Stimulated activated naive CD4-positive, alpha-beta T cell (primary cell): ENCODE measurements at regions not wholly inside any gene's neighbourhood (a gene's known extent, or its start where the extent isn't known, plus 50 kb on each side); places are given as distances from the start of the nearest gene placed in this dataset.

Experiments used
- DNase-seq, 6 experiments: peaks; one replicate each; lab custom pipeline; 2025; lab: John Stamatoyannopoulos, UW

DNA sequence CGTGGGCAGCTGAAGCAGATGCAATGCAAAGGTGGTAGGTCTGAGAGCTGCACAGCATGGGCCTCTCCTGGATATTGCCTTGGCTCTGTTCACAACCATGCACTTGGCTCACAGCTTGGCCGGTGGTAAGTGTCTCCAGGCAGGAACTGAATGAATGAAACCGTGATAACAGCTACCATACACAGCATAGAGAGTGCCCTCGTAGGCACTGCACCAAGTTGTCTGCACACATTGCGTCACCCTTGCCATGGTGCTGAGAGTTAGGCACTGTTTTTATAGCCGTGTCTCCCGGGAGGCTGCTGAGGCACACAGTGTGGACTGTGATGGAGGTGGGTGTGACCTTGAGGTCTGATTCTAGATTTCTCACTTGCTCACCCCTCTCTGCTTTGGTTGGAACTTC, 157.6 kb upstream of the VASH1 start:
- no peak for DNase-seq

DNA sequence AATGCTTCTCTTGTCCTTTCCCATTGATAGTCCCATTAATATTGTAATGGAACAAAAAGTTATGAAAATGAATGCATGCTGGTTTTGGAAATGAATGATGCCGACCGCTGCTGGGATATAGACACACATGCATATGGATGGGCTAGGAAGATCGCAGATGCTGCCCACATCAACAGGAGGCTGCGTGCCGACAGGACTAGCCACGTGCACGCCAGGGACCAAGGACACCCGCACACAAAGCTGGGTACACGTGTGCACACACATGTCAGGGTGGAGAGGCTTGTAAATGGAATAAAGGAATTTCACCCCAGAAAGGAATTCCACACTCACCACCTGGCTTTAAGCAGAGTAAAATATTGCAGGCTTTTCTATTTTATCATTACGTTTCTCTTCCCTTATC, 153.8 kb upstream of the VASH1 start:
- DNase-seq: no peak

DNA sequence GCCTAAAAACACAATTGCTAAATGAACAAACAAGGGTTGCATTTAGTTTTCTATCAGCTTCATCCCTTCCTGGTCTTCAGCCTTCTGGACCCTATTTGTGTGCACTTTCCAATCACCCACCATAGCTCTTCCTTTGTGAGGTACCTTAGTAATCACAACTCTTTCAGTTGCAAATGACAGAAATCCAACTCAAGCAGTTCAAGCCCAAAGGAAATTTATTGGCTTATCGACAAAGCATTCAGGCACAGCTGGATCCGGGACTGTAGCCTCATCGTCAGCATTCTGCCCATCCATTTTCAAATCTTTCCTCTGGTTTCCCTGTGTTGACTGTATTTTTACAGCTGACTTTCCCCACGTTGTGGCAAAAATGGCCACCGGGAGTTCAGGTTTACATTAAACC, 148.6 kb upstream of the VASH1 start:
- no peak for DNase-seq

DNA sequence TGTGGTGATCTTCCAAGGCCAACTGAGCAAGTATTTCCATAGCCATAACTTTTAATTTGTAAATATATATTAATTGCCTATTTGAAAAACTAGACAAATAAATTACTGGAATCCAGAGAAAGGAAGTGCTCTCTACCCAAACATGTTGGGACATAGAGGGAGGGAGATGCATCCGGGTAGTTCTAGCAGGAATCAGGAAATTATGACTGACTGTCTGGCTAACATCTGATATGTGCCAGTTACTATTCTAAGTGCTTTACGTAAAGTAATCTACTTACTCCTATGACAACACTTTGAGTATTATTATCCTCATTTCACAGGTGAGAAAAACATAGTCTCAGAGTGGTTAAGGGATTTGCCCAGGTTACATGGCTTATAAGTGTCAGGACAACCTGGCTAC, 147.7 kb upstream of the VASH1 start:
- no peak for DNase-seq

DNA sequence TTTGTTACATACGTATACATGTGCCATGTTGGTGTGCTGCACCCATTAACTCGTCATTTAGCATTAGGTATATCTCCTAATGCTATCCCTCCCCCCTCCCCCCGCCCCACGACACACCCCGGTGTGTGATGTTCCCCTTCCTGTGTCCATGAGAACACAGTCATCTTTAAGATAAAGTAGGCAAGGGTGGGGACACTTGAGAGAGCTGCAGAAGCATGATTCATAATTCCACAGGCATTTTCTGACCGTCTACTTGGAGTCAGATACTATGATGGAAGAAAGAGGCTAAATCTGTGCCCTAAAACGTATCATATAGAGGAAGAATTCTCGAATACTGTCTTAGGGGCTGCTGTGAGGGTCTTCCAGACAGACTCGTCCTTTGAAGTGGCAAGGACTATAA, 145.9 kb upstream of the VASH1 start:
- DNase-seq: no peak

DNA sequence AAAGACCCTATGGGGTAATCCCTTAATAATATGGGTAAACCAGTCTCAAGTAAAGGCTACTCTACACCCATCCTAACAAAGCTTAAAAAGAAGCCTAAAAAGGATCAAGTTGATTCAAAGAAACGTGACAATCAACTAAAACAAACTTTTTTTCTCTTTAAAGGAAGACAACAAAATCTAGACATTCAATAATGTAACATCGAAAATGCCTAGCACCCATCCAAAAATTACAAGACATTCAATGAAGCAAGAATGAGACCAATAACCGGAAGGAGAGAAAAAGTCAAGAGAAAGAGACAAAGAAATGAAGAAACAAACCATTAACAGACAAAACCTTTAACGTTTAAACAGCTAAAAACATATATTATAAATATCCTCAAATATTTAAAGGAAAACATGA, 143.8 kb upstream of the VASH1 start:
- DNase-seq: no peak

DNA sequence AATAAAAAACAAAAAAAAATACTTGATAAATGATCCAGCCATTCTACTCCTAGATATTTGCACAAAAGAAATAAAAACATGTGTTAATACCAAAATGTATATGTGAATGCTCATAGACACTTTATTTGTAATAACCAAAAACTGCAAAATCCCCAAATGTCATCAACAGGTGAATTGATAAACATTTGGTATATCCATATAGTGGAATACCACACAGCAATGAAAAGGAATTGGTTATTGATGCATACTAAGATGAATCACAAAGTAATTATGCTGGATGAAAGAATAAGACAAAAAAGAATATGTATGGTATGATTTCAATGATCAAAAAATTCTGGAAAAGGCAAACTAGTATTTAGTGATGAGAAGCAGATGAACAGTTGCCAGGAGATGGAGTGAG, 124.7 kb upstream of the VASH1 start:
- DNase-seq: no peak

DNA sequence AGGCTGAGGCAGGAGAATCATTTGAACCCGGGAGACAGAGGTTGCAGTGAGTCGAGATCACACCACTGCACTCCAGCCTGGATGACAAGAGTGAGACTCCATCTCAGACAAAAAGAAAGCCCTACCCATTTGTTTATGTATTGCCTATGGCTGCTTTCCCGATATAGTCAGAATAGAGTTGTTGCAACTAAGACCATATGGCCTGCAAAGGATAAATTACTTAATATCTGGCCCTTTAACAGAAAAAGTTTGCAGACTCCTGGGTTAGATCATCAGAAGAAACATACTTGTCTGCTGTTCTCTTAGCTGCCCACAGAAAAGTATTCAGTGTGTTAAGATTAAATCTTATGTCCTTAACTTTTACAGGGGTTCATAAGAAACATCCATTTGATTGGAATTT, 122.4 kb upstream of the VASH1 start:
- no peak for DNase-seq

DNA sequence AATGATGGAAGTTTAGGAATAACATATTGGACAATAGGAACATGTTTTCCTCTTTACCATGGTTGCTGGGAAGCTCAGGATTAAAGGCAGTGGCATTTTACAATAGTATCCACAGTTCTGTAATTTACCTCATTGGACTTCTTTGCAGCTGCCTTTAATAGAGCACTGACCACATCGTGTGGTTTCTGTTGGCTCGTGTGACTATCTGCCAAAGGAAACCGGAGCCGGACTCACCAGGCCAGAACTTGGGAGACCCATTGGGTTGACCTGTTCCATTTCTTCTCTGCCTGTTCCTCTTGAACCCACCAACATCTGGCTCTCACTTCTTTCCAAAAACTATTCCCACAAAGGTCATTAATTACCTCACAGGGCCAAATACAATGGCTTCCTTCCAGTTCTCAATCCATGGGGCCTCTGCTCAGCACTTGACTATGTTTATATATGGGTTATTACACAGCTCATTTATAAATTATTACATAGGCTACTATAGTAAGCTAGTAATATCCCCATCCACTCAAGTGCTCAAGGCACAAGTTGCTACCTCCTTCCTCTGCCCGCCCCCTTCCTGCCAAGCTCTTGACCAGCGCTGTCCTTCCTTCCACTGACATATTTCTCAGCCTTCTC, 121.5 kb upstream of the VASH1 start:
- DNase-seq: no peak

DNA sequence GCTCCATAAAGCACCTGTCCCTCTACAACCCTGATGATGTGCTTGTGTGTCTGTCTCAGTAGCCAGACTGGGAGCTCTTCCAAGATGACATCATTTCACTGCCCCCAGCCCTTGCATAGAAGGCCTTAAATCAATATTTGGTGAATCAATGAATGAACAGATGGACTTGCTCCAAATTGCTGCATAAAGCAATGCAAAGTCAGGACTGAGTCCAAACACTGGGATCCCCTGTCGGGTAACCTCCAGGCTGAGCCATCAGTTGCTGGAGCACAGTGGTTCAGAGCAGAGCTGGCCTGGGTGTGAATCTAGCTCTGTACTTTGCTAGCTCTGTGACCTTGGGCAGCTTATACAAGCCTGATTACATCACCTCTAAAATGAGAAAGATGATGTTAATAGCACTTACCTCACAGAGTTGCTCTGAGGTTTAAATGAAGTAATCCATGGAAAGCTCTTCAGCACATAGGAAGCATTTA, 120.3 kb upstream of the VASH1 start:
- no peak for DNase-seq

DNA sequence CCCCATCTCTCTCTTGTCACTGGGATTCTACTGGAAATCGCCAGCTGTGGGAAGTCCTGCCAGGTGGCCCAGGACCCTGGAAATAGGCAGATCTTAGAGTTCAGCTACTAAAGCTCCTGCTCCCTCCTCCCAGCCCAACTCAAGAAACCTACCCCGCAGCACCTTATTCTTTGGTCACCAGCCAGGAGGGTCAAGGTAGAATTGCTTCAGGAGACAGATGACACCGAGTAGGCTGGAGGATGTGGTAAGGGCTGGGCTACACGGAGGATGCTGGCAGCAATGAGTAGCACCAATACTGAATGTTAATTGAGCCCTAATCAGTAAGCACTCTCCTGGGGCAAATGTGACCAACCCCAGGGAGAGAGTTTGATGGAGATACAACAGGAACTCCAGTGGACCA, 119.7 kb upstream of the VASH1 start:
- DNase-seq: no peak

DNA sequence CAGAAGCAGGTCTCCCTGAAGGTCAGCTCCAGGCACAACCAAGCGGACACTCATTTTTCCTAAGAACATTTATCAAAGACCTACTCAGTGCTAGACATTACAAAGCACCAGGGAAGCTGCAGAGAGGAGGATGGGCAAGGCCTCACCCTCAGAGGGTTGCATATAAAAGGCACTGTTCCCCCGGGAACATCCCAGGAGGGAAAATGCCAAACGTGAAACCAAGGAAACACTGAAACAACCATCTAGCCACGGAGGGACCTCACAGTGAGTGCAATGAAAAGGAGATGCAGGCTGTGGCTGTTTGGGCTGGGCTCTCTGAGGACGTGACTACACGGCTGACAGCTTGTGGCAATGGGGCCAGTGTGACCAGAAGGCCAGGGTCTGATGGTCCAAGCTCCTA, 117.4 kb upstream of the VASH1 start:
- DNase-seq: no peak

DNA sequence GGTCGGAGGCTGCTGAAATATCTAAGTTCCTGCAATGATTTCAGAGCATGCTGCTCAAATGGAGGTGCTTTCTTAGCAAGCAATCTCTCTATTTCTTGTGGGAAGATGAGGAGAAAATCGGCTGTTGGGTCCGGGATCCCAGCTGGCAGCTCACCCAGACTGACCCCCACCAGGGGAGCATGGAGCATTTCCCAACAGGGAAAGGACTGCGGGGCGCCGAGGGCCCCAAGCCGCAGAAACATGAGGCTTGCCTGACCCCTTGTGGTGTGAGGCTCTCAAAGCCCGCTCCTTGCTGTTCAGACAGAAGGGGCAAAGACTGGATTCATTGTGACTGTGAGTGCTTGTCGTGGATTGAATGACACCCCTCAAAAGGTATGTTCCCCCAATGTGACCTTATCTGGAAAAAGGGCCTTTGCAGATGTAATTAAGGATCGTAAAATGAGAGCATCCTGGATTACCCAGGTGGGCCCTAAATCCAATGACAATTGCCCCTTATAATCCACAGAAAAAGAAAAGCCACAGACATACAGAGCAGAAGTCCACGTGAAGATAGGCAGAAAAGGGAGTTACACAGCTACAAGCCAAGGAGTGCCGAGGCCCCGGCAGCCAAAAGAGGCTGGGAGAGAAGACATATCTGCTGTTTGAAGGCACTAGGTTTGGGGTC, 116.3 kb upstream of the VASH1 start:
- DNase-seq: no peak

DNA sequence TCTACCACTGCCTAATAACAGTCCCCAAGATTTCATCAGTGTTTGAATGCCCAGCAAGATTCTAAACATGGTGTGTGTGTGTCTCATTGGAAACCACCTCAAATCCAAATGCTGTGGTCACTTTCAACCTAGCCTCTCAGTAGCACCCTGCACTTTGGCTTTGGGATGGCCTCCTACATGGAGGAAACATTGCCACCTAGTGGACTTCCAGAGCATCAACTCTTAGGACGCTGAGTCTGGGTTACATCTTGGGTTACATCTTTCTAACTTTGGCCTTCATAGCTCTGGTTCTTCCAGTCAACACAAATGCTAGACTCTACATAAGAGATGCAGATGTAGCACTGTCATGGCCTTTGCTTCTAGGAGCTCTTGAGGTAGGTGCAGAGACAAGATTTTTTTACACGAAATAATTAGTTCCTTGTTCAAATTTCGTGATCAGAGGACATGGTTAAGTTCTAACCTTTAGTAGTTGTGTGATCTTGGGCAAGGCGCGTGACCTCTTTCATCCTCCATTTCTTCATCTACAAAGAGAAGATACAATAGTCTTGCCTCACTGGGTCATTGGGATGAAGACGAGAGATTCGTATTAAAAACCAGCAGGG, 113.5 kb upstream of the VASH1 start:
- peak in 2 of 6 experiments; percentile 1 to 8 for DNase-seq

DNA sequence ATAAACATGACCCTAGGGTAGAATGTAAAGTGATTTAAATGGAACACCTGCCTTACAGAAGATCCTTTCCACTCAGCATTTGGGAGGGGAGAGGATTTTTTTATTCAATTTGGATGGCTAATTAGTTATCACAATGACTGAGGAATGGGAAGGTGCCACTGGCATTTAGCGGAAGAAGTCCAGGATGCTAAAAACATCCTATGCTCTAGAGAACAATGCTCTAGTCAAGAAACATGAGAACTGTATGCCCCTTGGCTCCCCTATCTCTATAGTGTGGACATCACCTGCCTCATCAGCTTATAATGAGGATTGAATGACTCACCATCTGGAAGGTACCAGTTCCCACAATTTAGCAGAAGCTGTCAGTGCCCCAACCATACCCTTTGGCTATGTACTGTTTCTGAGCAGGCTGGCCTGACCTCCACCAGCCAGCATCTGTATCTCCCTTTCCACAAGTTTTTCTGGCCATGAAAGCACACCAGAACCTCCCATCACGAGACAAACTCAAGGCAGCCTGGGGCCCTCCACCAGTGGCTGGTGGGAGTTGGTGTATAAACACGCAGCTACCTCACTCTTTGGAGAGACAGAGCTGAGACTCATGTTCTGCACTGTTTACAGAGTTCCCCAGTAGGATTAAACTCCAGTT, 109.7 kb upstream of the VASH1 start:
- no peak for DNase-seq

DNA sequence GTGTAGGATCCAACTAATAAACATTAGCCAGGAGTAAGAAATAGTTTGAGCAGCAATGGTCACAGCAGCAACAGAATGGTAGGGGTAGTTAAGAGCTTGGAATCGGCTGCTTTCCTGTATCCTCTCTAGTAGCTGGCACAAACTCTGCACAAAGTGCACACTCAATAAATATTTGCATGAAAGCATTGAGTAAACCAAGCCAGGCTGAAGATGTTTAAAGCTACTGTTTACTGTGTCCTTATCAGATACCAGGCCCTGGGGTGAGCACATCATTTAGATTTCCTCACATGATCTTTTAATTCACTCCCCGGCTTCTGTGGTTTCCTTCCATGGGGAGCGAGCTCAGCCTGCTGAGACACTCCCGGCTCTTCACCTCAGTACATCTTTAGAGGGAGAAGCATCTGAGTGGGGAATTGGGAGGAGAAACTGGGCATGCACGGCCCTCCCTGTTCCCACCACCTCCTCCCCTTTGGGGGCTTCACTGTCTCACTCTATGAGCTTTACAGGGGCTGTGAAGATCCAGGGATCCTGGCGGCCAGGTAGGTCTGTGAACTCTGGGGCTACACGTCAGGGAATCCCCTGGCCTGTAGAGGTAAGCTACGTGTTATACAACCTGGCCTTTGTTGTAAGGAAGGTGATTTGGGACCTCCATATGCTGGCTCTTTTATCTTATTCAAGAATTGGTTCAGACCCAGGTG, 107.2 kb upstream of the VASH1 start:
- no peak for DNase-seq

DNA sequence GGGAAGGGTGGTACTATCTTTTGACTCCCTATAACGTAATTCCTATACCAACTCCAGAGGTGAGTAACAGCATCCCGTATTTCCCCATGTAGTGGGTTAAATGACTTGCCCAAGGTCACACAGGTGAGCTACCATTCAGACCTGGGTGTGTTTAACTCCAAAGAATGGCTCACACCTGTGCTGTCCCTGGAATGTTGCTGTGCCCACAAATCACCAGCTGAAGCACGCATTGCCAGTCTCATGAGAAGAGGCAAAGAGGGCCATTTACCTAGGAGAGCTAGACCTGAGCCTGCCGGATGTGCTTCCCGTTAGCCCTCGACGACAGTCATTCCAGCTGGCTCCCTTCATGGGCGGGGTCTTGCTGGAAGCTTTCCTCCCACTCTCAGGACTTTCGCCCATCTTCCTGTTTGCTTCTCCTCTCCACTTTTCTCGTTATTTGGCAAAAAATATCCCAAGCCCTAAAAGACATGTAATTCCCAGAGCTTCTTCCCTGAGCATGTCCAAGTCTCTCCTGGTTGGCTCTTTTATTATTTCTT, 106.6 kb upstream of the VASH1 start:
- DNase-seq: no peak

DNA sequence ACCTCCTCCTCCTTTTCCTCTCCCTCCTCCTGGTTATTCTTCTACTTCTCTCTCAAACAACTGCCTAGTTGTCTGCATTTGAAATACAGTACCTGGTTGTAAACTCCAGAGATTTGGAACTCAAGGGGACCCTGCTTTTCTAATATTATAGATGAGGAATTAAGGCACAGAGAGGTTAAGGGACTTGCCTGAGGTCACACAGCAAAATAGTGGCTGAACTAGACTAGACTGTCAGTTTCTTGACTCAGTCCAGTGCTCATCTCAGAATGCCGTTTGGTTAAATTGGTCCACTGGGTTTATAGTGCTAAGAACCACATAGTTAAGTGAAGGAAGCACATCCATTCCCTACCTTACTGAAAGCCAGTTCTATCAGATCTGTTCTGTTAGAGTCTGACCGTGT, 105.9 kb upstream of the VASH1 start:
- DNase-seq: no peak

DNA sequence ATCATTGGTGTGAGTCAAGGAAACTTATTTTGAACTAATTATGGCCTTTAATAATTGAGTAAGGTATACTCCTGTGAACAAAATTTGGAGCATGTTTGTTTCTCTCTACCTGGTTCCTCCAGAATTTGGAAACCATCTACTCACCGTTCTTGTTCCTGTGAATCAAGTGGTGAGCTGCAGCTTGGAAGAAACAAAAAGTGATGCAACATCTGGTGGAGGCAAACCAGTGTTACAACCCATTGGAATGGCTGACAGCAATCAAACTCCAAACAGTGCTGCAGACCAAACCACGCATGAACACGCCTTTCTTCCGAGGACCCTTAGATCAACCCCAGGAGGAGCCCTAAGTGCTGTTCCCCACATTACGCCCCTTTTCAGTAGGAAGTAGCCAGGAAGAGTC, 104.7 kb upstream of the VASH1 start:
- DNase-seq: no peak

DNA sequence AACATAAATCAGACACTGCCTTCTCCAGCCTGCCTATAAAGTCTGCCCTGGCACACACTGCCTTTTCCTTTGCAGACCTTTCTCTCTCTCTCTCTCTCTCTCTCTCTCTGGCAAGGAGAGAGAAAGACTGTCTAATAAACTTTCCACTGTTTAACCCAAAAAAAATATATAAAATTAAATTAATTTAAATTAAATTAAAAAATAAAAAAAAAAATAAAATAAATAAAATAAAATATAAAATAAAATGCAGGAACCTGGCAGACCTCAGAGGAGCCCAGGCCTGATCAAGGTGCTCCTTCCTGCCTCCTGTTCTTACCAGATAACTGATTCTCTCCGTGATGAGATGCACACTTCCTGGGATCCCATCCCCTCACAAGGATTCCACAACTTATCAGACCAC, 103.9 kb upstream of the VASH1 start:
- no peak for DNase-seq

DNA sequence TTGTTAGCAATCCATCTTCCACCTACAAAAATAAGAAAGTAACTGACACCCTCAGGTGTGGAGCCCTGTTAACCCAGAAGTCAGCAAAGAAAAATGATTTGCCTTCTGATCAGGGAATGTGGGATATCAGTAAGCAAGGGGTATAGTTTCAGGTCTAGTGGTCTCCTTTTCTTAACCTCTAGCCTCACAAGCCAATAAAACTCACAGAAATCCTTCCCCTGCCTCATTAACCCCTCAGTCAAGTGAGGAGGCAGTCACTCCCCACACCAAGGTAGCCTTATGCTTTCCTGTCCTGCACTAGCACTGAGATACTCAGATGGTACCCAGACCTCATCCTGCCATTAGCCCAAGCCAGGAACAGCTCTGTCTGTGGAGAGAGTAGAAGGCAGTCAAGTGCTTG, 103.4 kb upstream of the VASH1 start:
- no peak for DNase-seq

DNA sequence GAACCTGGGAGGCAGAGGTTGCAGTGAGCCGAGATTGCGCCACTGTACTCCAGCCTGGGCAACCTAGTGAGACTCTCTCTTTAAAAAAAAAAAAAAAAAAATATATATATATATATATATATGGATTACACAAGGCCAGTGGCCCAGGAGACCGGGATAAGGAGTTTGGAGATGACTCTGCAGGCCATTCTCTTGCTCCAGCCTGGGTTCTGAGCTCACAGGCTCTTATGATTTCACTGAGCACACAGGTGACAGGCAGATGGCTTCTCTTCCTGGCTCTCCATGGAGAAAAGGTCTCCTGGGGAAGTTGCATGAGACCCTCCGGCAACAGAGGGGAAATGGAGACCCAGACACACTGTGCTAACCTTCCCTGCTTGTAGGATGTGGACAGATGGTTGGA, 98.7 kb upstream of the VASH1 start:
- DNase-seq: no peak
